ENCODE measurements at regions not wholly inside any gene's neighbourhood (a gene's known extent, or its start where the extent isn't known, plus 50 kb on each side); places are given as distances from the start of the nearest gene placed in this dataset.

GRCh38 chr2:213216461-213216860 is 65.0 kb upstream of the IKZF2 start:
- TF ChIP-seq CTCF (IDR thresholded peaks at IDR 0.05) (no peak), EP300 (IDR thresholded peaks at IDR 0.05; ENCODE audit: low read depth) (no peak)

Data from transverse colon (tissue), 3 donors.